Midbrain (tissue), 1 donor: ENCODE measurements at regions not wholly inside any gene's neighbourhood (a gene's known extent, or its start where the extent isn't known, plus 50 kb on each side); places are given as distances from the start of the nearest gene placed in this dataset.
"Not testable (repeated sequence)": the region's sequence is repeated elsewhere in the genome, so short reads cannot be mapped to it uniquely, and the experiment has no call there.

Experiments
- DNase-seq: peaks from one replicate; lab custom pipeline; 2025; lab: John Stamatoyannopoulos, UW

DNA sequence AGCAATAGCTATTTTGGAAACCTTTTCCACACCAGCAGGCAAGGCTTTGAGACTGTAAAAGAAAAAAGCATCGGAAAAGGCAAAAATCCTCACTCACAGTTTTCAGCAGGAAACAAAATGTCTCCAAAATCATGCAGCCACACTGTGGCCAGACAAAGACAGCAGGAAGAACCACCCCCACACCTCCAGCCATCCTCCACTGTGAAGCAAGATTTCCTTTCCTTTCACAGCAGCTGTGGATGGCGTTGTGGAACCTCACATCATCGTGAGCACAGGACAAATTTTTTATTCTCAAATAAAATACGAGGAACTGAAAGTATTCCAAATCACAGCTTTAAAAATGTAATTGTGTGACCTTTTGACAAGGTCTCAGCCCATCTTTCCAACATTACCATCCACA lies 351.7 kb upstream of the NOCT start:
- no peak for DNase-seq

DNA sequence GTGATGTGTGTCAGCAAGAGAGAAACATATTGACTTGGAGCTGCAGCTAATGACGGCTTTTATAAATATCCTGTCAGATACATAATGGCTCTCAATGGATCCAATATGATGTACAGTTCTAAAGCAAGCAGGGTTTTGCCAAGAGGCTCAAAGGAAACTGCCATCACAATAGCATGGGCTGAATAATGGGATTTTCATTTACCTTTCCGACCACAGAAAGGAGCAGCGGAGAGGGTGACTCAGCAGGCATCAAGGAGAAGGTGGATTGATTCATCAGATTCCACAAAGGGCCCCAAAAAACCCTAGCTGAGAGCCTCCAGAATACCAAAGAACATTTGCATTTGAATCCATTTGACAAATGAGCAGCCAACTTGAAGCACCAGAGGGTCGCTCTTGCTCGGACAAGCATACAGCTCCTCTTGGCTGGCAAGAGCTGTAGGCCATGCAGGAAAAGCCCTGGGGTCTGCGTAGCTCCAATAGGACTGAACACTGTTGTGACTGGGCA lies 355.7 kb upstream of the NOCT start:
- DNase-seq = no peak

DNA sequence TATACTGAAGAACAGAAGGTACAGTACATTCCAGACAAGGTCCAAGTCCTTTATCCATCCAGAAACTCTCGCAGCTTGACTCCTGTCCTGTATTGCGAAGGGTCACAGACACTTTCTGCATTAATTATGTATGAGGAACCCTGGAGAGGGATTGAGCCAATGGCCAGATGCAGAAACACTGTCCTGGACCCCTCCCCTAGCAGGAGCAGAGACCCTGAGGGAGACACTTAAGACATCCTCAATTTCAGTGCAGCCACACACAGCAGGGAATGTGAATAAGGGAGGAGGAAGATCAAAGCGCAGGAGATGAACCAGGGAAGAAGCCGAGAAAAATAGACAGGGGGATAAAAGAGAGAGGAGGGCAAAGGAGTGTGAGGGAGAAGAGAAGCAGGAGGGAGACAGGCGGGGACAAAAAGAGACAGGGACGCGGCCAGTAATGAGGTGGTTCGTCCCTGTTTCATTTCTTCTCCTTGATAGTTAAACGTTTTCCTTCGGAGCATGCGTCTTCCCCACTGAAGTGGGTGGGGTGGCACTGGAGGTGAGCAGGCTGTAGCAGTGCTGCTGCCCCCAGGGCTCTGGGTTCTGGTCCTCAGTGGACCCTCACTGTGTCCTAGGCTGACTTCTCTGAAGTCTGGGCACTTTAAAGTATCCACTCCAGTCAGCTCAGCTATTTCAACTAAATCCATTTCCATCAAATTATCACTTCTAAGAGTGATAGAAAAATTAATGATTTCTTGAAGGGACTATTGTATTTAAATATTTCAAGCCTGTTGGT lies 356.4 kb upstream of the NOCT start:
- DNase-seq = no peak

DNA sequence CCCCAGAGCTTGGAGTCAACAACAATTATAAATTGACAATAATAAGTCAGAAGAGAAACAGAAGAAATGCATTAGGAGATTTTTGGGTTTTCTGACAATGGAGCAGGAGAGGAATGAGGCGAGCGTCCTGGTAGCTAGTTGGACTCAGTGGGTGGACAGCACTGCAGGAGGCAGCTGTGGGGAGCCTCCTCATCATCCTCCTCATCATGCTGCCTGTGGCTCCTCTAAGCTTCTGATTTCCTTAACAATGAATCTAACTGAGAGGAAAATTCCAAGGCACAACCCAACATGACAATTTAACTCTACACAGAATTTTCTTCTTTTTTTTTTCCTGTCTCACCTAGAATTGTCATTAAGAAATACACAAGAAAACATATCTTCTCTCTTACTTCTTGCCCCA lies 357.1 kb upstream of the NOCT start:
- no peak for DNase-seq

DNA sequence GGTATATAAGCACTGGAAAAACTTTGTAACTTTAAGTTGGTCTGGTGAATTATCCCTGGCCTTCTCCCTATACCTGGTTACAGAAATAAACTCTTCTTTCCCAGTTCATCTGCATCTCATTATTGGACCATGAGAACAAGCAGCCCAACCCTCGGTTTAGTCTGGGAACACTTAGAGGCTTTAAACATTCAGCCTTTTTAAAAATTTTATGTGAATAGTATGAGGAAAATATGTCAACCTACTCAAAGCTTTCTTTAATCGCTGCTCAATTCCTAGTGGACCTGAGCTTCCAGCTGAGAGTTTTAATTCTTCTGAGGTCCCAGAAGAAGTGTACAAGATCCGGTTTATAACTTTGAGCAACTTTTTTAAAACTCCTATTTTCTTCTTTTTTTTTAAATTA lies 358.6 kb upstream of the NOCT start:
- no peak for DNase-seq

DNA sequence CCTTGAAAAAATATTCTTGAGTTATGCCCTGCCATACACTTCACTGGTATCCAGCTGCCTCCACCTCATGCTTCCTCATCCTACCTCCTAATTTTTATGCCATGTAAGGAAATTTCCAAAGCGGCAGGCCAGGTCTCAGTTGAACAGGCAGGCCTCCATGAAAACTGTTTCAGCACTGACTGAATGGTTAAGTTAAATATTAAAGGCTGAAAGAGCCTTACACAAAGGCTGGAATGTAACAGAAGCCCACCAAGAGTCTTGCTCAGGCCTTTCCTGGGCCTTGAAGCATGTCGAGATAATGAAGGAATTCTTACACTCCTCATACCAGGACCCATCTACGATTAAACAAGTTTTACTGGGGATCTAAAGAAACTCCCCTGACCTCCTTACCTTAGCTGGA lies 359.6 kb upstream of the NOCT start:
- DNase-seq = no peak

DNA sequence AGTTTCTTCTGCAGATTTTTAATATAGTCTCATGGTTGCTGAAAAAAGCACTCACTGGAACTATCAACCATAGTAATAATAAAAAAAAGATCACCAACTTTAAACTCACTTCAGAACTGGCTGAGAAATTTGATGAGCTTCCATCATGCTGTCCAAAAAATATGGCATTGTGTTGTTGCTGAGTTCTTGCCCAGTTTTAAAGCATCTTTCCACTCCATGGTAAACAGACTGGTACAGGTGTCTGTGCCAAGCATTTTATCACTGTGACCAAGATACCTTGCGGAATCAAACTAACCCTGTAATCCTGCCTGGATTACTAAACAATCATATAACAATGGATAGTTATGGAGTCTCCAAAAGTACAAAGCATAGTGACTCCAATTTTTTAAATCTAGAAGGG lies 360.3 kb upstream of the NOCT start:
- no peak for DNase-seq

DNA sequence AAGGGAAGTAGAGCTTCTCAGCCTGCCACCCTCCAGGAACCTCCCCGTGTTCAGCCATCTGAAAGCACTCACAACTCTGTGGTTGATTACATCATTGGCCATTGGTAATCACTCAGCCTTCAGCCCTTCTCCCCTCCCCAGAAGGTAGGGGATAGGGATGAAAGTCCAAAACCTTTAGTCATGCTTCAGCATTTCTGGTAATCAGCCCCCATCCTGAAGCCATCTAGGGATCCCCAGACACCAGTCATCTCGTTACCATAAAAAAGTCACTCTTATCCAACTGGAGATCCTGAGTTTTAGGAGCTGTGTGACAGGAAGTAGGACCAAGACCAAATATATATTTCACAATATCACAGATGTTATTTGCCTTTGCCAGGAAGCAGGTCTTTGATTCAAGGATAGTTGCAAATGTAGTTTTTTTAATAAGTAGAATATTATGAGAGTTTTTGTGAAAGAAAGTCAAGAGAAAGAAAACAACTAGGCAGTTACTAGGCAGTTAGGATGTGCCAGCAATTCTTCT lies 364.6 kb upstream of the NOCT start:
- DNase-seq = no peak

DNA sequence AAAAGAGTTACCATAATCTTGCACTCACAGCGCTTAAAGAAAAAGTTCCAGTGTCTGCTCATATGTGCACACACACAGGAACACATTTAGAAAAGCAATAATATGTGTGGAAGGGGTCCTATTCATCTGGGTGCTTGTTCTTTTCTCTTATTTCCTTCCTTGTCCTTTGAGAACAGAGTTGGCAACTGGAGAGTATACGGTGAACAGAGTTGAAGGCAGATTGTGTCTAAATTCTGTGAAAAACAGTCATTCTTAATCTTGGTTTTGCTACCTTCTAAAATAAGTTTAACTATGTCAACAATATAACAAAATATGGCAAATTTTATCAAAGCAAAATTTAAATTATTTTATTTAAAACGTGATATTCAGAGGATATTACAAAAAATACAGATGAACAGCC lies 365.1 kb upstream of the NOCT start:
- DNase-seq = no peak

DNA sequence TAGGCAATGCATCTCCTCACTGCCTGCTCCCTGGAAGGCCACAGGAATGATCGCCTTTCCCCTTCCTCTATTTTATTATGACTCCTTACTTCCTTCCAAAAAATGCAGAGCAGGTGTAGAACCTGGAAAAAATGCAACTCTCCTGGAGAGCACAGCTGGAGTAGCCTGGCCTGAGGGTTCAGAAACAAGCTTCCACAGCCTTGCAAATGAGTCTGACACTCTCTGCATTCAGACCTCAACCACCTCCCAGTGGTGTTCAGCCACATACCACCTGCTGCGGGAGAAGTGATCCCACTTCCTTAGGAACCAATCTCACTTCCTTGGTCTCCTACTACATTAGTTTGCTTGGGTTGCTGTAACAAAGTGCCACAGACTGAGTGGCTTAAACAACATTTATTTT lies 368.1 kb upstream of the NOCT start:
- no peak for DNase-seq

DNA sequence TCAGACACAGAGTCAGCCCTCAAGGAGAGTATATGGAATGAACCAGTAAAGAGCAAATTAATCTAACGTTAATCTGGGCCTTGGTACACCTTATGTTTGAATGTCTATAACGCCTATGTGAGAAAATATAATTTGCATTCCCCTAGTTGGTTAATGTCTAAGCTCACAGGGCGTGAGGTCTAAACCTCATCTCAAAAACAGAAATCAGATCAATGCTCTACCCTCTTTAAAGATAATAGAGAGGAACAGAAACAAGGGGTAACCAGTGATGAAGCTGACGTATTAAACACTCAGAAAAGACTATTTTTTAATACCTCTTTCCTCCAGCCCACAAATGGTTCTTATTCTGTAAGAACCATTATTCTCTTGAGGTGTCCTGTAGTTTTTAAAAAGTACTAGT lies 369.2 kb upstream of the NOCT start:
- no peak for DNase-seq

DNA sequence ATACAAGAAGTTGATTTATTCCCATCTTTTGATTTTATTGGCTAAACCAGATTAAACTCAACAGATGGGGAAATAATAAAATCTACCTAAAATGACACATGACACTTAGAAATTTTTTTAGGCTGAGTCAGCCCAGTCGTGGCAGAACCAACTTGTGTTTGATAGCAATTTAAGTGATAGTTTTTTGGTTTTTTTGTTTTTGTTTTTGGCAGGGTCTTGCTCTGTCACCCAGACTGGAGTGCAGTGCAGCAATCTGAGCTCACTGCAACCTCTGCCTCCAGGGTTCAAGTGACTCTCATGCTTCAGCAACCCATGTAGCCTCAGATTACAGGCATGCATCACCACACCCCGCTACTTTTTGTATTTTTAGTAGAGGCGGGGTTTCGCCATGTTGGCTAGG lies 370.3 kb upstream of the NOCT start:
- no peak for DNase-seq

DNA sequence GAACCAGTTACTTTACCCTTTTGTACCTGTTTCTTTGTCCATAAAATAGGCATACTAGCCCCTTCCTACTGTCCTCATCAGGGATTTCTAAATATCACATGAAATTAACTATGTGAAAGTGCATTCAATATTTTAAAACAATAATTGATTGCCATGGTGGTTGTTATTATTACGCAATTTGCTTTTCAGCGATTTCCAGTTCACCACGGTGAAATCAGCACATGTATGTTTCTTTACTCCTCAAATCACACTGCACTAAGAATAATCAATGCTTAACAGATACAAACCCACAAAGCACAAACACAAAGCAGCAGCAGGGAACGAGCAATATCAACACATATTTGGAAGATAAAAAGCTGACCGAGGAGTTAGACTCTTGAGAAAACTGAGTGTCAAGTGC lies 371.3 kb upstream of the NOCT start:
- DNase-seq = no peak

DNA sequence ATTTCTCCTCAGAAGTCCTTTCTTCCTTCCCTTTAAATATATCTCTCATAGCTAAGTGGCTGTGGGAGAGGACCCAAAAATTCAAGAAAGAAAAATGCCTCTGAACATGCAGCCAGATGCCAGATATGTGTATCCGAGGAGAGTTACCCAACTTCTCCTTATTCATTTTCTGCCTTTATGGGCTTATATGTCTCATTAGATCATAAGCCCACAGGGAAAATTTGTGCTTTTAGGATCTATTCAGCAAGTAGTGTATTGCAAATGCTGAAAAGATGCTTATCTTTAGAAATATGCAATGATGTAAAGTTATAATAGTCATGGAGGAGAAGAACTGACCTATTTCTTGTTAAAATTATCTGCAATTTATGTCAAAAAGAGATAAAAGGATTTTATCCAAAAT lies 371.8 kb upstream of the NOCT start:
- no peak for DNase-seq

DNA sequence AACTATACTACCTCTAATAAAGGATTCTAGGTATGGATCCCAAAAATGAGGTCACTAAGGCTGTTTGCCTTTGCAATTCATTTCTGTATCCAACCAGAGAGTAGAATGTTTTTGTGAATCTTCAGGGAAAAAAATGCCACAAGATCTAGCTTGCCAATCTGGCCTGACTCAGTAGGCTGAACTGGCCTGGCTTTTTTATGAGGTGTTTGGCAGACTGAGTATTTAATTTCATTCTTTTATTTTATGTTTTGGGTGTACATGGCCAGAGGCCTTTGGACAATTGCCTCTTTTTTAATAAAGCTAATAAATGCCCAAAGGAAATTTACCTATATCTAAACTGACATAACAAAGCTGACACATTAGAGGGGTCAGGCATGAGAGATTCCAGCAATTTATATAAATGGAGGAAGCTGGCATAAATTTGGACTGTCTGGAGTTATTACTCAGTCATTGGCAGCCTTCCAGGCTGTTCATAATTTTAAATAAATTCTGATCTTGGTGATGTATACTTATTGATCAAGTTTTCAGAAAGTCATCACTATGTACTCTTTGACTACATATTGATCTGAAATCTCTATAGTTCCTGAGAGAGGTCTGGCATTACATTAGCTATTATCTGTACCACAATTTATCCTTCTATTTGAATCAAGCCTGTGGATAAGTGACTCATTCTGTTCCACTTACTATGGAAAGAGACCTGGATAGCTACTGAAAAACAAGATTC lies 376.4 kb upstream of the NOCT start:
- no peak for DNase-seq

DNA sequence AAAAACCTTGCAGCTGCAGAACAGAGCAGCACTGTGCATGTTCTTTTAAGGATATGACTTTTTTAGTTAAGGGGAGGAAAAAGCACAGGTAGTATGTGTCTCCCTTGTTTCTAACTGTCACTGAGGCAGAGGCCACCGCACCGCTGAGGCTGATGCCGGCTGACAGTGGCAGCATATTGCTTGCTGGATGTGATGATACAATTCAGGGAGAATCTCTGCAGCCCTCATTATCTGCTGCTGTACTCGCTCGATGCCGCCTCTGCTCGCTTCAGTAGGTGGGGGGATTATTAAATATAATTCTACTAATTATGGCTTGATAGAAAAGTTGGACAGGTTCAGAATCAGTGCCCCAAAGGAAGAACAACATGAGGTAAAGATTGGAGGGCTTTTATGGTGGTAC lies 378.8 kb upstream of the NOCT start:
- no peak for DNase-seq

DNA sequence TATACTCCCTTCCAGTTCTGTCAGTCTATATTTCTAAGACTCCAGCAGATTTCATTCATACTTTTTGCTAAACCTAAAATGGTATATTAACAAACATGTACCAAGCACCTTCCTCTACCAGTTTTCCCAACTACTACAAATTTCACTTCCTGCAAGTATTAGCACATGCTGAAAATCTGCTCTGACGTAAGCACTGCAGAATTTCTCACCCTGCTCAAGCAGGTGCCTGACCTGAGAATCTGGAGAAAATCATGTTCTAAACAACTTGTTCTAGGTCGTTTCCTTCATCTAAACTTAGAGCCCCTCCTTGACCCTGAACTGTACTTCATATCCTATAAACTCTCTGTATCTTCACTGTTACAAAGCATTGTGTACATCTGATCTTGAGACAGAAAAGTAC lies 380.7 kb upstream of the NOCT start:
- DNase-seq = no peak

DNA sequence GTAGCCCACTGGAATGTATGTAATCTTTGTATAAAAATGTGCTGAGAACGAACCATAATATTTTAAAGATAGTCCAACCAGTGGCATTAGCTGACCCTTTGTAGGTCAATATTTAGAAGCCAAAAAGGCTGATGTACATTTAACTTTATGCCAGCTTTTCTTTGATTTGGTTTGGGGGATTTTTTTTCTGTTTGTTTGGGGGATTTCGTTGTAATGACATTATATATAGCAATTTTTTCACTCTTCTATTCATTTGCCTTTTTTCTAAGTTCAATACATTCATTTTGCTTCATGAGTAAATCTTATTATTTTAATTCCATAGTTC lies 382.0 kb upstream of the NOCT start:
- DNase-seq = no peak

DNA sequence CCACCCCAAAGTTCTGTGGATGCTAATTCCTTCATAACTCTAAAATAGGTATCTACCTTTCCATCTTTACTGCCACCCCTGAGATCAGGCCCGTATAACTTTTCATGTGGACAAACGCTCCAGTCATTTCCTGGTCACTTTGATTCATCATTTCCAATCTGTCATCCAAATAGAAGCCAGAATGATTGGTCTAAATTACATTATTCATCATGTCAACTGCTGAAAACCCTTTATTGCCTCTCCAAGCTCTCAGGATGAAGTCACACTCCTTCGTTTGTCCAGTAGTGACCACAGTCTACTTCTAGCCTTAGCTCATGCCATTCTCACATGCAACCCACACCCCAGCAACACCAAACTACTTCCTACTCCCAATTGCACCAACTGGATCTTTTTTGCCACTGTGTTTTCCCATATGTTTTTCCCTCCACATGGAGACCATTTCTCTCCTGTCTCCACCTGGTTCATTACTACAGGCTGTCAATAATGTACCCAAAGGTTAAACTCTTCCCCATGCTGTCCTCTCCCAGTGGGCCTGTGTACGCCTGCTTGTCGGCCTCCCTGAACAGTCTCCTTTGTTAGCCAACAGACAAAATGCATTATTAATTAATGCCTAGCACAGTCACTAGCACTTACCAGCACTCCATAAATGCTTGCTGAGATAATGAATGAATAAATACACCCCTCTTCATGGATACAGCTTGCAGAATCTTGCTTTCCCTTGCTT lies 382.6 kb upstream of the NOCT start:
- no peak for DNase-seq

DNA sequence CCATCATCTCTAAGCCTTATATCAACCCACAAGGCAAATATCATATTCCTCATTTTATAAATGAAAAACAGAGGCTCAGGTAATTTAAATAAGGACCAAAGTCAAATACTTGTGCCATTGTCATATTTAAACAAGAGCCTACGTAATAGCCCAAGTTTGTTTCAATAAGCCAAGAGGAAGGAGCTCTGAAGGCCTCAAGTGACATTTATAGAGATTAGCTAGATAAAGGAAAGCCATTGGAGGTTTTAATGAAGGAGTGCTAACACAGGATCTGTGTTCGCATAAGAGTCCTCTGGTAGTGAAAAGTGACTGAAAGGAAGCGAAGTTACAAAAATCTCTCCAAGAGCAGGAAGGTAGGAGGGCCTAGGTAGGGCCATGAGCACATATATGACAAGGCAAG lies 384.9 kb upstream of the NOCT start:
- no peak for DNase-seq

DNA sequence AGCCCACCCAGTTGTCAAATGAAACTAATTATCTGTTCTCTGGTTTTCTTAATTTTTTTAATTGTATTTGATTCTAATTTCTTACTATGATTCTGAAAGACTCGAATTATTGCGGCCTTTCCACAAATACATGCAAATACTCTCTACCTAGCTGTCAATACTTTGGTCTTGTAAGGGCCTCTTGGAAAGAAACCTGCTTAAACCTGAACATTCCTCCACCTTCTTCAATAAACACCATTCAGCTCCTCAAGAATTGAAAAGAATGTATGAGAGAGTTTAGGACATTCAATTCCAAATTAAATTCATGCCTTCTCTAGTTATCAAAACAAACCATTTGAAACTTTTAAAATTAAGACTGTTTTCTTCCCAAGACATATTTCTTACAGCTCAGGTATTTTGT lies 385.9 kb upstream of the NOCT start:
- DNase-seq = no peak

DNA sequence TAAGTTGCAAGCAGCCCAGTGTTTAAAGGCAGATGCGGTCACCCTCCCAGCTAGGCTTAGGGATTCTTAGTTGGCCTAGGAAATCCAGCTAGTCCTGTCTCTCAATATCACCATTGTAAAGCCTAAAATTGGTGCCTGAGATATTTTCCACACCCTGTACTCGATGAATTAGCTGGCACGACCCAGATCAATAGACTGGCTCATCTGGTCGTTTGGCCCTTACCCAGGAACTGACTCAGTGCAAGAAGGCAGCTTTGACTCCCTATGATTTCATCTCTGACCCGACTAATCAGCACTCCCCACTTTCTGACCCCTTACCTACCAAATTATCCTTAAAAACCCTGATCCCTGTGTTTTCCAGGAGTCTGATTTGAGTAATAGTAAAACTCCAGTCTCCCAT lies 384.9 kb upstream of the SLC7A11 start:
- no peak for DNase-seq

DNA sequence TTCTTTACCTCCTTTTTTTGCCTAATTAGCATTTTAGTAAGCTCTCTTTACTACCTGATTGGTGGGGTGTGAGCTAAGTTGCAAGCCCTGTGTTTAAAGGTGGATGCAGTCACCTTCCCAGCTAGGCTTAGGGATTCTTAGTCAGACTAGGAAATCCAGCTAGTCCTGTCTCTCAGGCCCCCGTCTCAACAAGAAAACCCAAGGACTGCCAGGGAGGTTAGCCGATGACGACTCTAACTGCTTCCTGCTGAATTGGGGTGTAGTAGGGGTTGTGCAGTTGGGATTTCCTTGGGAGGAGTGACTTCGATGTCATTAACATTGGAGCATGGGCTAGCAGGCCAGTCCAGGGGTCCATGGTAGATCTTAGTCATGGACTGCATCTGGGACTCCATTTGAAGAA lies 380.2 kb upstream of the SLC7A11 start:
- not testable (repeated sequence) for DNase-seq
